Fibroblast of skin of abdomen (primary cell): ENCODE measurements at regions not wholly inside any gene's neighbourhood (a gene's known extent, or its start where the extent isn't known, plus 50 kb on each side); places are given as distances from the start of the nearest gene placed in this dataset.
"Not testable (repeated sequence)": the region's sequence is repeated elsewhere in the genome, so short reads cannot be mapped to it uniquely, and the experiment has no call there.

ENCODE experiments used
- DNase-seq: peaks from one replicate; pipeline ENCODE4 v3.0.0-alpha.2; 2013

GRCh38 chr20:6418732-6419131, 295.9 kb upstream of the FERMT1 start:
- no peak for DNase-seq

- DNase-seq, result no peak
These were observed 293.5 kb upstream of the FERMT1 start for GRCh38 chr20:6416371-6416770.

GRCh38 chr20:6411651-6412050, 288.8 kb upstream of the FERMT1 start:
- no peak for DNase-seq

GRCh38 chr20:6410721-6411120, 287.9 kb upstream of the FERMT1 start:
- DNase-seq, result no peak

GRCh38 chr20:6407163-6407562, 284.3 kb upstream of the FERMT1 start:
- no peak for DNase-seq

- DNase-seq, result no peak
These were observed 279.2 kb upstream of the FERMT1 start for GRCh38 chr20:6401893-6402557.

- no peak for DNase-seq
These were observed 274.3 kb upstream of the FERMT1 start for GRCh38 chr20:6397115-6397514.

GRCh38 chr20:6395695-6396094, 272.9 kb upstream of the FERMT1 start:
- DNase-seq, result no peak

GRCh38 chr20:6388671-6389197, 265.9 kb upstream of the FERMT1 start:
- DNase-seq, result peak; percentile 23

GRCh38 chr20:6384956-6385486, 262.2 kb upstream of the FERMT1 start:
- DNase-seq, result no peak

GRCh38 chr20:6384380-6384779, 261.6 kb upstream of the FERMT1 start:
- no peak for DNase-seq

GRCh38 chr20:6381887-6382286, 259.1 kb upstream of the FERMT1 start:
- peak; percentile 2 for DNase-seq

- DNase-seq, result no peak
These were observed 239.4 kb upstream of the FERMT1 start for GRCh38 chr20:6362245-6362644.

GRCh38 chr20:6360766-6361165, 237.9 kb upstream of the FERMT1 start:
- no peak for DNase-seq

GRCh38 chr20:6355754-6356451, 233.1 kb upstream of the FERMT1 start:
- no peak for DNase-seq

- DNase-seq, result no peak
These were observed 226.1 kb upstream of the FERMT1 start for GRCh38 chr20:6348908-6349307.

GRCh38 chr20:6347916-6348315, 225.1 kb upstream of the FERMT1 start:
- DNase-seq, result no peak

GRCh38 chr20:6341491-6341890, 218.7 kb upstream of the FERMT1 start:
- DNase-seq, result no peak

GRCh38 chr20:6339176-6339575, 216.3 kb upstream of the FERMT1 start:
- no peak for DNase-seq

- DNase-seq, result no peak
These were observed 210.3 kb upstream of the FERMT1 start for GRCh38 chr20:6333110-6333509.

GRCh38 chr20:6321235-6321634, 198.4 kb upstream of the FERMT1 start:
- not testable (repeated sequence) for DNase-seq

GRCh38 chr20:6311841-6312655, 189.2 kb upstream of the FERMT1 start:
- no peak for DNase-seq

GRCh38 chr20:6311097-6311496, 188.3 kb upstream of the FERMT1 start:
- no peak for DNase-seq
